Heart right ventricle (tissue), 16 donors: ENCODE measurements at regions not wholly inside any gene's neighbourhood (a gene's known extent, or its start where the extent isn't known, plus 50 kb on each side); places are given as distances from the start of the nearest gene placed in this dataset.

ENCODE experiments used
- ATAC-seq, 8 donors: fragments of 200-7000 bp; cut with Tn5 transposase; one replicate each; pipeline ENCODE4 v1.9.1; 2020; ENCODE audit warnings: mild to moderate bottlenecking in 8 of 8, moderate library complexity in 8 of 8, moderate number of reproducible peaks in 1 of 8
- DNase-seq, 2 donors: peaks; one replicate each; pipeline ENCODE4 v3.0.0-alpha.2; 2020
- H3K27ac ChIP-seq, 10 donors: fragments of 200-600 bp; sonication (generic) in 2 of 10; one replicate each; pipeline versions ENCODE4 v1.5.0 to v1.8.0; 2020 to 2022; ENCODE audit warnings: mild to moderate bottlenecking in 3 of 10
- H3K27me3 ChIP-seq, 7 donors: fragments of 200-600 bp; one replicate each; pipeline ENCODE4 v1.8.0; 2021 to 2022; ENCODE audit warnings: mild to moderate bottlenecking in 2 of 7
- H3K36me3 ChIP-seq, 9 donors: fragments of 200-600 bp; sonication (generic) in 1 of 9; one replicate each; pipeline versions ENCODE4 v1.5.0 to v1.8.0; 2020 to 2022; ENCODE audit warnings: mild to moderate bottlenecking in 2 of 9
- H3K4me1 ChIP-seq, 9 donors: fragments of 200-600 bp; sonication (generic) in 1 of 9; one replicate each; pipeline versions ENCODE4 v1.5.0 to v1.8.0; 2020 to 2022; ENCODE audit warnings: mild to moderate bottlenecking in 4 of 9
- H3K4me3 ChIP-seq, 10 donors: fragments of 200-600 bp; sonication (generic) in 2 of 10; one replicate each; pipeline versions ENCODE4 v1.5.0 to v1.8.0; 2020 to 2022; ENCODE audit warnings: mild to moderate bottlenecking in 7 of 10, moderate library complexity in 2 of 10
- H3K9me3 ChIP-seq, 11 donors: fragments of 200-600 bp in 10 of 11; sonication (generic) in 2 of 11; one replicate each; pipeline versions ENCODE4 v1.5.0 to v1.8.0; 2013 to 2022; ENCODE audit warnings: mild to moderate bottlenecking in 2 of 11, control low read depth in 1 of 11, moderate library complexity in 1 of 11
- CTCF ChIP-seq, 9 donors: fragments of 200-600 bp; sonication (generic) in 2 of 9; IDR thresholded peaks; one replicate each; pipeline versions ENCODE4 v1.5.0 to v1.8.0; 2021 to 2022; ENCODE audit warnings: antibody characterized with exemption in 9 of 9, mild to moderate bottlenecking in 5 of 9, moderate library complexity in 1 of 9
- WGBS, 2 donors: extraction: QIAGEN DNeasy Blood & Tissue Kit; methylation state at CpG; one replicate each; pipeline ENCODE4 v1.1.7; 2013; ENCODE audit warnings: inconsistent platforms in 1 of 2; 5-methylcytosine and 5-hydroxymethylcytosine counted together
- intact Hi-C, 10 donors: fragments of 100-400 bp; cut with DNase I; formaldehyde crosslinking; loops; one replicate each; pipeline versions ENCODE4 v1.11.1 to v1.14.2; 2022
- donor health status: Arrhythmogenic right ventricular cardiomyopathy.
- donor health status: ischemic (EF 13 %, LVEDD 7.1; RV severe dilation, severe dysfunction).
- donor health status: healthy with polysubstance abuse.
- donor health status: DM: no; HTN: yes; CAD: no.
- donor health status: DM: no; HTN: no; CAD: no.
- donor health status: ischemic (EF 25% LVEDD 6.9; RV normal size, moderate dysfunction).
- donor health status: ischemic (EF 25% LVEDD 5.7; RV mildly dilated, moderate dysfunction).
- donor health status: healthy.
- donor health status: DM: yes; HTN: yes; CAD: no.
- donor health status: Ischemic cardiomyopathy.
- donor health status: ischemic (EF 35%, LVEDD 5.7; RV mildly dilated, moderate dysfunction).
- donor health status: nonischemic (EF 11% LVEDD 7.7; RV severe dilation, severe dysfunction).
- donor health status: DM: yes; HTN: yes; CAD: no.
- donor health status: PGD.
- donor health status: ischemic (EF 29% LVEDD 5.4; RV normal size, mild dysfunction).
- donor health status: nonischemic (EF 23%, LVEDD 6.1; RV moderate dilation, normal function).

GRCh38 chr21:23475281-23476219, 2131.7 kb downstream of the MRPL39 start:
- Histone ChIP-seq H3K27me3 (no peaks in the 10 kb centered on the region), H3K36me3 (no peaks in the 10 kb centered on the region), H3K4me1 (no peaks in the 10 kb centered on the region), H3K4me3 (no peak overlapping the region), H3K27ac (no peak overlapping the region), H3K9me3 (no peaks in the 10 kb centered on the region)
- intact Hi-C loops = no loop called here
- DNase-seq = no peak
- TF ChIP-seq CTCF (IDR thresholded peaks at IDR 0.05) = no peak
- no peak for ATAC-seq
- whole genome bisulfite sequencing, 2 donors = 66 to 67% methylated on average over 7 of the region's 7 CpGs

- intact Hi-C loops = no loop called here
- Histone ChIP-seq H3K27ac (no peak overlapping the region), H3K4me1 (no peaks in the 10 kb centered on the region), H3K9me3 (peaks cover 0 to 3% (median 0%) of the 10 kb centered on the region in 11 donors), H3K36me3 (no peaks in the 10 kb centered on the region), H3K4me3 (no peak overlapping the region), H3K27me3 (no peaks in the 10 kb centered on the region)
- ATAC-seq (no peak), DNase-seq (no peak)
- no peak for TF ChIP-seq CTCF (IDR thresholded peaks at IDR 0.05)
Observed at GRCh38 chr21:23471877-23472276, 2135.4 kb downstream of the MRPL39 start.

GRCh38 chr21:23463365-23463764, 2143.9 kb downstream of the MRPL39 start:
- Histone ChIP-seq H3K4me3 (no peak overlapping the region), H3K27ac (no peak overlapping the region), H3K9me3 (peaks cover 0 to 19% (median 0%) of the 10 kb centered on the region in 11 donors), H3K4me1 (no peaks in the 10 kb centered on the region), H3K27me3 (no peaks in the 10 kb centered on the region), H3K36me3 (no peaks in the 10 kb centered on the region)
- no peak for TF ChIP-seq CTCF (IDR thresholded peaks at IDR 0.05)
- ATAC-seq (no peak), DNase-seq (no peak)
- WGBS, 2 donors = 47 to 69% methylated on average over 1 of the region's 1 CpG
- intact Hi-C loops = no loop called here

- no peak for DNase-seq
- TF ChIP-seq CTCF (IDR thresholded peaks at IDR 0.05) = no peak
- H3K4me3 ChIP-seq = no peak overlapping the region
- H3K9me3 ChIP-seq = no peaks in the 10 kb centered on the region
- H3K4me1 ChIP-seq = no peaks in the 10 kb centered on the region
- no peak for ATAC-seq
- no peak overlapping the region for H3K27ac ChIP-seq
- H3K27me3 ChIP-seq = no peaks in the 10 kb centered on the region
- no peaks in the 10 kb centered on the region for H3K36me3 ChIP-seq
- intact Hi-C loops = no loop called here
- WGBS, 2 donors = 59 to 60% methylated on average over 4 of the region's 4 CpGs
Observed at GRCh38 chr21:23455676-23456075, 2151.6 kb downstream of the MRPL39 start.
